A549 (cell line): ENCODE measurements at regions not wholly inside any gene's neighbourhood (a gene's known extent, or its start where the extent isn't known, plus 50 kb on each side); places are given as distances from the start of the nearest gene placed in this dataset.

ENCODE experiments used
- ATAC-seq, 2 experiments: fragments of 200-7000 bp in 1 of 2; fragments of >200 bp in 1 of 2; cut with Nextera tagmentation in 1 of 2; cut with Tn5 transposase in 1 of 2; 3 replicates each; pipeline versions ENCODE4 v1.8.0 to v1.9.1; 2018 to 2020; ENCODE audit warnings: mild to moderate bottlenecking in 1 of 2, moderate library complexity in 1 of 2
- CTCF ChIA-PET: fragments of 300-600 bp; sonication (Branson Sonifier 250); formaldehyde crosslinking; extraction: SDS; loops from one replicate; lab custom pipeline; 2021; ENCODE audit warnings: antibody characterized with exemption, inconsistent platforms; lab: Yijun Ruan, JAX
- POLR2A ChIA-PET: fragments of 350-600 bp; formaldehyde crosslinking; extraction: SDS; loops from one replicate; lab custom pipeline; 2021; ENCODE audit warnings: antibody characterized with exemption, inconsistent platforms; lab: Yijun Ruan, JAX
- DNase-seq, 2 experiments: peaks; one replicate each; pipeline versions ENCODE4 v3.0.0 to v3.0.0-alpha.2; 2011 to 2016; ENCODE audit warnings: low read depth in 1 of 2, low spot score in 1 of 2
- FAIRE-seq: peaks from 2 replicates; lab custom pipeline; 2011; peaks lifted over from hg19 to GRCh38; lab: Jason Lieb, UNC
- H3K27ac ChIP-seq, 2 experiments: fragments of >200 bp; sonication (Bioruptor Twin); formaldehyde crosslinking; 3 replicates each; pipeline ENCODE4 v1.5.1; 2016 to 2017
- H3K4me1 ChIP-seq: fragments of >200 bp; sonication (Bioruptor Twin); formaldehyde crosslinking; 3 replicates; pipeline ENCODE4 v1.6.1; 2016
- H3K4me2 ChIP-seq: fragments of >200 bp; sonication (Bioruptor Twin); formaldehyde crosslinking; 3 replicates; pipeline ENCODE4 v1.6.1; 2016
- H3K4me3 ChIP-seq: fragments of >200 bp; sonication (Bioruptor Twin); formaldehyde crosslinking; 3 replicates; pipeline ENCODE4 v1.5.1; 2016
- H3K9me3 ChIP-seq: fragments of >200 bp; sonication (Bioruptor Twin); formaldehyde crosslinking; 3 replicates; pipeline ENCODE4 v1.6.1; 2016
- CBX2 ChIP-seq: fragments of 200-600 bp; sonication (generic); IDR thresholded peaks from 2 replicates; pipeline ENCODE4 v1.6.1; 2016; ENCODE audit warnings: low read depth, mild to moderate bottlenecking, borderline replicate concordance
- CBX8 ChIP-seq: fragments of 200-600 bp; sonication (generic); IDR thresholded peaks from 2 replicates; pipeline ENCODE4 v1.6.1; 2016
- CEBPB ChIP-seq, 2 experiments: fragments of >200 bp in 1 of 2; sonication (Bioruptor Twin) in 1 of 2; formaldehyde crosslinking in 1 of 2; IDR thresholded peaks; 2 replicates each; pipeline ENCODE4 v1.6.1; 2012 to 2016
- CHD4 ChIP-seq: fragments of 200-600 bp; sonication (generic); IDR thresholded peaks from 2 replicates; pipeline ENCODE4 v1.6.1; 2016; ENCODE audit warnings: antibody characterized with exemption, mild to moderate bottlenecking, borderline replicate concordance
- CTCF ChIP-seq: fragments of >200 bp; sonication (Bioruptor Twin); formaldehyde crosslinking; IDR thresholded peaks from 3 replicates; pipeline ENCODE4 v1.5.1; 2016
- EHF ChIP-seq: fragments of 250-450 bp; sonication (Bioruptor Pico); IDR thresholded peaks from 2 replicates; pipeline ENCODE4 v1.5.0; 2020; ENCODE audit warnings: mild to moderate bottlenecking
- FOSL2 ChIP-seq, 2 experiments: fragments of 450-650 bp in 1 of 2; fragments of >200 bp in 1 of 2; sonication (Bioruptor Twin) in 1 of 2; formaldehyde crosslinking; IDR thresholded peaks; 2 replicates each; pipeline versions ENCODE4 v1.5.0 to v1.6.1; 2016 to 2020; ENCODE audit warnings: mild to moderate bottlenecking in 1 of 2, moderate library complexity in 1 of 2
- FOXS1 ChIP-seq: fragments of 250-450 bp; sonication (Bioruptor Pico); IDR thresholded peaks from 2 replicates; pipeline ENCODE4 v1.5.0; 2020; ENCODE audit warnings: mild to moderate bottlenecking, moderate library complexity
- GATA3 ChIP-seq: IDR thresholded peaks from 2 replicates; pipeline ENCODE4 v1.6.1; 2012; ENCODE audit warnings: borderline replicate concordance
- HEYL ChIP-seq: fragments of 250-450 bp; sonication (Bioruptor Pico); IDR thresholded peaks from 2 replicates; pipeline ENCODE4 v1.8.0; 2021; ENCODE audit warnings: mild to moderate bottlenecking, moderate library complexity
- HOXA7 ChIP-seq: fragments of 250-450 bp; sonication (Bioruptor Pico); IDR thresholded peaks from 2 replicates; pipeline ENCODE4 v1.5.0; 2020; ENCODE audit warnings: mild to moderate bottlenecking, moderate library complexity
- HOXB5 ChIP-seq: fragments of 250-450 bp; sonication (Bioruptor Pico); IDR thresholded peaks from 2 replicates; pipeline ENCODE4 v1.5.0; 2020; ENCODE audit warnings: mild to moderate bottlenecking, moderate library complexity
- KDM5A ChIP-seq: fragments of 200-600 bp; sonication (generic); IDR thresholded peaks from 2 replicates; pipeline ENCODE4 v1.6.1; 2016; ENCODE audit warnings: antibody characterized with exemption, mild to moderate bottlenecking
- NR3C1 ChIP-seq: fragments of >200 bp; sonication (Bioruptor Twin); formaldehyde crosslinking; IDR thresholded peaks from 3 replicates; pipeline ENCODE4 v1.6.1; 2017
- POLR2AphosphoS2 ChIP-seq: conservative IDR thresholded peaks from 2 replicates; pipeline ENCODE4 v1.6.1; 2012; ENCODE audit warnings: low read length, improper control_type of control experiment, inconsistent platforms
- RAD21 ChIP-seq, 2 experiments: fragments of >200 bp in 1 of 2; sonication (Bioruptor Twin) in 1 of 2; formaldehyde crosslinking in 1 of 2; IDR thresholded peaks in 1 of 2; conservative IDR thresholded peaks in 1 of 2; 2 replicates in 1 of 2; 3 replicates in 1 of 2; pipeline ENCODE4 v1.6.1; 2012 to 2018; ENCODE audit warnings: inconsistent platforms in 1 of 2
- RCOR1 ChIP-seq: fragments of 150-350 bp; IDR thresholded peaks from 2 replicates; pipeline ENCODE4 v1.6.1; 2014; ENCODE audit warnings: antibody characterized with exemption, low read length, low read depth
- RFX5 ChIP-seq: fragments of 450-650 bp; IDR thresholded peaks from 2 replicates; pipeline ENCODE4 v1.7.1; 2014; ENCODE audit warnings: antibody characterized with exemption, mild to moderate bottlenecking, moderate library complexity
- SREBF2 ChIP-seq: fragments of 450-650 bp; IDR thresholded peaks from 2 replicates; pipeline ENCODE4 v1.6.1; 2014; ENCODE audit warnings: mild to moderate bottlenecking, moderate library complexity
- TP53 ChIP-seq: fragments of 250-450 bp; sonication (Bioruptor Pico); IDR thresholded peaks from 2 replicates; pipeline ENCODE4 v1.5.0; 2021; ENCODE audit warnings: mild to moderate bottlenecking, moderate library complexity
- ZFP36 ChIP-seq: fragments of 450-650 bp; IDR thresholded peaks from 2 replicates; pipeline ENCODE4 v1.6.1; 2014; ENCODE audit warnings: borderline replicate concordance; ENCODE audit not compliant: partially characterized antibody
- ZSCAN20 ChIP-seq: fragments of 250-450 bp; sonication (Bioruptor Pico); IDR thresholded peaks from 2 replicates; pipeline ENCODE4 v1.8.0; 2022; ENCODE audit warnings: mild to moderate bottlenecking, moderate library complexity
- WGBS: methylation state at CpG from one replicate; pipeline ENCODE4 v1.1.6; 2017; ENCODE audit errors: missing lambda C conversion rate; 5-methylcytosine and 5-hydroxymethylcytosine counted together
- TF ChIP-seq, protein P1 (sequence below): fragments of 450-650 bp; IDR thresholded peaks from 2 replicates; pipeline ENCODE4 v1.6.1; 2014; ENCODE audit warnings: antibody characterized with exemption
- TF ChIP-seq, protein P2 (sequence below): fragments of 150-350 bp; IDR thresholded peaks from 2 replicates; pipeline ENCODE4 v1.6.1; 2014; ENCODE audit warnings: low read depth, mild to moderate bottlenecking, low read length
- TF ChIP-seq, protein P3 (sequence below): IDR thresholded peaks from 2 replicates; pipeline ENCODE4 v1.6.1; 2012

GRCh38 chr6:208938-209337 is 83.3 kb upstream of the DUSP22 start:
- ATAC-seq (no peak), FAIRE-seq (no peak), DNase-seq (no peak)
- Histone ChIP-seq H3K4me3 (no peak overlapping the region), H3K27ac (no peak overlapping the region), H3K9me3 (no peaks in the 10 kb centered on the region; the same call in 2 of the 3 replicates), H3K4me1 (no peaks in the 10 kb centered on the region), H3K4me2 (no peak overlapping the region)
- 76% methylated on average over 5 of the region's 7 CpGs for WGBS
- no peak for TF ChIP-seq RCOR1
- no peak for TF ChIP-seq POLR2AphosphoS2
- TF ChIP-seq GATA3 = no peak
- ChIA-PET POLR2A (no interaction called here), CTCF (no interaction called here)

DNA sequence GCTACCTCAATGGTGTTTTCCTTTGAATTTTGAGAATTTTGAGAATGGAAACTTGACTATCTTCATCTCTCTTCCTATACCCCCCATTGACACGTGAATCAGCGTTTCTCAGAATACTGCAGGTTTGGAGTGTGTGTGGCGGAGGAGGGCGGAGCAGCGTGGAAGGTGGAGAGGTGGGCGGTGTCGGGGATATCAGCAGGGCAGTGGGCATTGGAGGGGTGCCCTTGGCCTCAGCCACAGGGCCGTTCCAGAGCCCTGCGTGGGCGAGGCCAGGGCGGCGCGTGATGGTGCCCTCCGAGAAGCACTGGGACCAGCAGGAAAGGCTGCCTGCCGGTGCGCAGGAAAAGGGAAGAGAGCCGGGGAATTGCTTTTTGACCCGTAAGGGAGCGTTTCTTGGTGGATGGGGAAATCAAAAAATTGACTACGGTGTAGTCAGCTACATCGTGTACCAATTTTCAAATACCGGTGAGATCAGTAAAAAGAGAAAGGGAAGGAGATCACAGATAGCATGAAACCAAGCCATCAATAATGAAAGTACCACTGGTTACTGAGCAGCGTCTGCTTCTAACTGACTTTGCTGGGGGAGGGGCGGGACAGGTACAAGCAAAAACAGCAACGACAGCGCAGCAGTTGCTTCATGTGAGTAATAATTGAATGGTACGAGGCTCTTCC is 82.7 kb upstream of the DUSP22 start:
- Histone ChIP-seq H3K9me3 (no peaks in the 10 kb centered on the region; the same call in 2 of the 3 replicates), H3K4me1 (no peaks in the 10 kb centered on the region), H3K4me2 (no peak overlapping the region), H3K27ac (no peak overlapping the region)
- ChIA-PET CTCF (interaction anchor here (0.7 kb wide), 1 partner anchor 142 kb away, joined by 5 read pairs; no protein-coding TSS in a partner anchor), POLR2A (no interaction called here)
- ATAC-seq (no peak), FAIRE-seq (no peak)
- WGBS = 80% methylated on average over 24 of the region's 27 CpGs
- no peak for TF ChIP-seq HOXA7 (CRISPR knock-in tag)
- no peak for TF ChIP-seq FOXS1 (CRISPR knock-in tag)
- no peak for TF ChIP-seq CTCF
- no peak for TF ChIP-seq RFX5
- no peak for TF ChIP-seq KDM5A
- TF ChIP-seq GATA3 = no peak
- TF ChIP-seq CEBPB (IDR thresholded peaks at IDR 0.05) = no peak
- no peak for TF ChIP-seq NR3C1
- no peak for TF ChIP-seq CBX2
- TF ChIP-seq, protein P1, sequence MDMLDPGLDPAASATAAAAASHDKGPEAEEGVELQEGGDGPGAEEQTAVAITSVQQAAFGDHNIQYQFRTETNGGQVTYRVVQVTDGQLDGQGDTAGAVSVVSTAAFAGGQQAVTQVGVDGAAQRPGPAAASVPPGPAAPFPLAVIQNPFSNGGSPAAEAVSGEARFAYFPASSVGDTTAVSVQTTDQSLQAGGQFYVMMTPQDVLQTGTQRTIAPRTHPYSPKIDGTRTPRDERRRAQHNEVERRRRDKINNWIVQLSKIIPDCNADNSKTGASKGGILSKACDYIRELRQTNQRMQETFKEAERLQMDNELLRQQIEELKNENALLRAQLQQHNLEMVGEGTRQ = no peak
- no peak for TF ChIP-seq TP53 (CRISPR knock-in tag)
- no peak for TF ChIP-seq HEYL
- no peak for TF ChIP-seq ZFP36
- TF ChIP-seq RAD21 (conservative IDR thresholded peaks at IDR 0.05 in 1 of 2, IDR thresholded peaks at IDR 0.05 in 1 of 2) = no peak
- no peak for TF ChIP-seq SREBF2
- TF ChIP-seq, protein P2, sequence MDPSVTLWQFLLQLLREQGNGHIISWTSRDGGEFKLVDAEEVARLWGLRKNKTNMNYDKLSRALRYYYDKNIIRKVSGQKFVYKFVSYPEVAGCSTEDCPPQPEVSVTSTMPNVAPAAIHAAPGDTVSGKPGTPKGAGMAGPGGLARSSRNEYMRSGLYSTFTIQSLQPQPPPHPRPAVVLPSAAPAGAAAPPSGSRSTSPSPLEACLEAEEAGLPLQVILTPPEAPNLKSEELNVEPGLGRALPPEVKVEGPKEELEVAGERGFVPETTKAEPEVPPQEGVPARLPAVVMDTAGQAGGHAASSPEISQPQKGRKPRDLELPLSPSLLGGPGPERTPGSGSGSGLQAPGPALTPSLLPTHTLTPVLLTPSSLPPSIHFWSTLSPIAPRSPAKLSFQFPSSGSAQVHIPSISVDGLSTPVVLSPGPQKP = no peak
- no peak for TF ChIP-seq ZSCAN20 (CRISPR knock-in tag)
- TF ChIP-seq, all 56 proteins: peak for 0
- DNase-seq = no peak
- H3K4me3 ChIP-seq = no peak overlapping the region

DNA sequence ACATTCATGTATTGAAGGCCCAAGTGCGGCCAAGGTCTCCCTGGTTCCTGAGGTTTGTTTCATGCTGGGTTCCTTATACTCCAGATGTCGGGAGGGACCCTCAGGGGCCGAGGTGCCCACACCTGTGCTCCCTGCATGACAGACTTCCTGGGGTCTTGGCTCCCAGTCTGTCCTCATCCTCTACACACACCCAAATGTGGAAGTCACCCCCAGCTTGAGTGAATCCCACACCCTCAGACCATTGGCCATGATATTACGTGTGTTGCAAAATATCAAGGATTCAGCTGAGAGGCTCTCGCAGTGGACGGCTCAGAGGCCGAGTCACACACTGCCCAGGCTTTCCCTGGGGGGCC is 82.2 kb upstream of the DUSP22 start:
- WGBS = 56% methylated on average over 7 of the region's 7 CpGs
- no peaks in the 10 kb centered on the region; the same call in 2 of the 3 replicates for H3K9me3 ChIP-seq
- TF ChIP-seq RAD21 (conservative IDR thresholded peaks at IDR 0.05 in 1 of 2, IDR thresholded peaks at IDR 0.05 in 1 of 2) (no peak), HEYL (no peak), KDM5A (no peak), CBX8 (no peak), EHF (CRISPR knock-in tag) (no peak), POLR2AphosphoS2 (no peak), NR3C1 (no peak), FOSL2 (IDR thresholded peaks at IDR 0.05) (no peak), FOSL2 (CRISPR knock-in tag; IDR thresholded peaks at IDR 0.05) (no peak), CHD4 (no peak), FOXS1 (CRISPR knock-in tag) (no peak), CTCF (no peak), HOXB5 (CRISPR knock-in tag) (no peak)
- TF ChIP-seq, protein P3, sequence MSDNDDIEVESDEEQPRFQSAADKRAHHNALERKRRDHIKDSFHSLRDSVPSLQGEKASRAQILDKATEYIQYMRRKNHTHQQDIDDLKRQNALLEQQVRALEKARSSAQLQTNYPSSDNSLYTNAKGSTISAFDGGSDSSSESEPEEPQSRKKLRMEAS = no peak
- TF ChIP-seq, all 56 proteins: peak for 0
- H3K4me1 ChIP-seq = no peaks in the 10 kb centered on the region
- no peak for DNase-seq
- no peak overlapping the region for H3K27ac ChIP-seq
- no peak for ATAC-seq
- FAIRE-seq = no peak
- ChIA-PET CTCF (interaction anchor here (0.7 kb wide), 1 partner anchor 142 kb away, joined by 5 read pairs; no protein-coding TSS in a partner anchor), POLR2A (no interaction called here)
- no peak overlapping the region for H3K4me3 ChIP-seq
- H3K4me2 ChIP-seq = no peak overlapping the region
